GM23338 (cell line): ENCODE measurements at regions not wholly inside any gene's neighbourhood (a gene's known extent, or its start where the extent isn't known, plus 50 kb on each side); places are given as distances from the start of the nearest gene placed in this dataset.

ENCODE experiments used
- ATAC-seq: fragments of 200-7000 bp; cut with Tn5 transposase; 3 replicates; pipeline ENCODE4 v1.9.1; 2020
- DNase-seq: peaks from one replicate; pipeline ENCODE4 v3.0.0-alpha.2; 2015; ENCODE audit warnings: low spot score
- H2AFZ ChIP-seq: fragments of 200-600 bp; sonication (generic); 2 replicates; pipeline ENCODE4 v1.8.0; 2016; ENCODE audit warnings: antibody characterized with exemption, mild to moderate bottlenecking, moderate library complexity
- H3F3A ChIP-seq: fragments of 200-600 bp; sonication (generic); replicated peaks from 2 replicates; pipeline ENCODE4 v1.8.0; 2017; ENCODE audit warnings: antibody characterized with exemption, mixed run types, low read depth
- H3K27ac ChIP-seq: fragments of 200-600 bp; sonication (generic); 2 replicates; pipeline ENCODE4 v1.6.1; 2016; ENCODE audit warnings: low read depth
- H3K27me3 ChIP-seq: fragments of 200-600 bp; sonication (generic); 2 replicates; pipeline ENCODE4 v1.8.0; 2016; ENCODE audit warnings: mild to moderate bottlenecking, mixed run types, moderate library complexity; ENCODE audit not compliant: insufficient read depth
- H3K36me3 ChIP-seq: fragments of 200-600 bp; sonication (generic); 2 replicates; pipeline ENCODE4 v1.8.0; 2016; ENCODE audit warnings: mild to moderate bottlenecking; ENCODE audit not compliant: insufficient read depth
- H3K4me1 ChIP-seq: fragments of 200-600 bp; sonication (generic); 2 replicates; pipeline ENCODE4 v1.8.0; 2016; ENCODE audit warnings: mild to moderate bottlenecking, moderate library complexity; ENCODE audit not compliant: insufficient read depth
- H3K4me2 ChIP-seq: fragments of 200-600 bp; sonication (generic); 2 replicates; pipeline ENCODE4 v1.7.1; 2017; ENCODE audit warnings: mixed run types
- H3K4me3 ChIP-seq: fragments of 200-600 bp; sonication (generic); 2 replicates; pipeline ENCODE4 v1.6.1; 2016; ENCODE audit warnings: mixed run types
- H3K79me2 ChIP-seq: fragments of 200-600 bp; sonication (generic); replicated peaks from 2 replicates; pipeline ENCODE4 v1.8.0; 2017; ENCODE audit warnings: mild to moderate bottlenecking; ENCODE audit not compliant: insufficient read depth
- H3K9me2 ChIP-seq: fragments of 200-600 bp; sonication (generic); 2 replicates; pipeline ENCODE4 v1.8.0; 2017; ENCODE audit not compliant: insufficient read depth
- H4K20me1 ChIP-seq: fragments of 200-600 bp; sonication (generic); replicated peaks from 2 replicates; pipeline ENCODE4 v1.8.0; 2017; ENCODE audit warnings: mild to moderate bottlenecking; ENCODE audit not compliant: insufficient read depth
- H3K27ac Mint-ChIP-seq: 2 replicates; pipeline ENCODE4 v1.8.0; 2020; ENCODE audit warnings: inconsistent platforms, mild to moderate bottlenecking, moderate library complexity, mixed read lengths
- H3K27me3 Mint-ChIP-seq: 3 replicates; pipeline ENCODE4 v1.8.0; 2022; ENCODE audit warnings: low read depth, mild to moderate bottlenecking, moderate library complexity, mixed read lengths, inconsistent platforms; ENCODE audit not compliant: insufficient read depth, poor library complexity
- H3K36me3 Mint-ChIP-seq: 3 replicates; pipeline ENCODE4 v1.8.0; 2021; ENCODE audit warnings: low read depth, mild to moderate bottlenecking, inconsistent platforms, moderate library complexity, mixed read lengths
- H3K4me1 Mint-ChIP-seq: 3 replicates; pipeline ENCODE4 v1.8.0; 2020; ENCODE audit warnings: mild to moderate bottlenecking, inconsistent platforms, mixed read lengths
- H3K4me3 Mint-ChIP-seq: 3 replicates; pipeline ENCODE4 v1.8.0; 2021; ENCODE audit warnings: moderate library complexity, mild to moderate bottlenecking, inconsistent platforms, mixed read lengths
- H3K9me3 Mint-ChIP-seq: 3 replicates; pipeline ENCODE4 v1.8.0; 2020; ENCODE audit warnings: moderate library complexity, mild to moderate bottlenecking, inconsistent platforms, mixed read lengths
- CREB1 ChIP-seq: fragments of 250-450 bp; sonication (Bioruptor Pico); IDR thresholded peaks from 2 replicates; pipeline ENCODE4 v1.5.0; 2020; ENCODE audit warnings: low read depth, mild to moderate bottlenecking, moderate library complexity
- EZH2 ChIP-seq: fragments of 200-600 bp; sonication (generic); IDR thresholded peaks from one replicate; pipeline ENCODE4 v1.8.0; 2017; ENCODE audit warnings: antibody characterized with exemption, mild to moderate bottlenecking, low read depth; ENCODE audit not compliant: unreplicated experiment
- JUNB ChIP-seq: IDR thresholded peaks from one replicate; pipeline ENCODE4 v1.6.1; 2016; ENCODE audit warnings: antibody characterized with exemption; ENCODE audit not compliant: unreplicated experiment
- POLR2AphosphoS5 ChIP-seq: IDR thresholded peaks from 2 replicates; pipeline ENCODE4 v1.6.1; 2016; ENCODE audit warnings: antibody characterized with exemption, low read depth
- STAT1 ChIP-seq: IDR thresholded peaks from one replicate; pipeline ENCODE4 v1.6.1; 2016; ENCODE audit warnings: antibody characterized with exemption; ENCODE audit not compliant: unreplicated experiment
- ZNF462 ChIP-seq: fragments of 250-450 bp; sonication (Bioruptor Pico); IDR thresholded peaks from 2 replicates; pipeline ENCODE4 v1.5.0; 2020; ENCODE audit warnings: mild to moderate bottlenecking, moderate library complexity
- TF ChIP-seq, protein P1 (sequence below), 2 experiments: fragments of 200-600 bp in 1 of 2; sonication (generic) in 1 of 2; conservative IDR thresholded peaks; 2 replicates each; pipeline versions ENCODE4 v1.5.1 to v1.6.1; 2016 to 2017; ENCODE audit warnings: antibody characterized with exemption in 2 of 2, low read depth in 2 of 2, mild to moderate bottlenecking in 2 of 2, moderate library complexity in 1 of 2

DNA sequence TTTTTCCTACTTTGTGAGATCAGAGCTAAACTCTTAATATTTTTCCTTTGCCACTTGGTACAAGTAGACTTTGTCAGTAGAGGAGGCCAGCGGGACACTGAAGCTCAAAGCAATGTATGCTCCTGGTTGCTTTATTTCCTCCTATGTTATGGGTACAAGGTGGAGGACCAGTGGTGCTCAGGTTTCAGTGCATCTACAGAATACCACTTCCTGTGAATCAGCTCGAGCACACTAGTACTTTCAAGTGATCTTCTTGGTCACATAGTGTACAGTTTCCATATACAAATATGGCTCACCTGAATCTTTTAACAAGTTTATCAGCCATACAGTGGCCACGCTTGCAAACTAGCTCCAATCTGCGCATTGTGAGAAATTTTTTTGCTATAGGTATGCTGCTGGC, 1674.8 kb upstream of the TMEFF2 start:
- 0 out of 2 replicates have a peak, but pooled peaks cover 3% of the 10 kb centered on the region for H3K9me2 ChIP-seq
- DNase-seq (no peak), ATAC-seq (no peak)
- no peaks in the 10 kb centered on the region for H3K4me1 Mint-ChIP-seq
- no peaks in the 10 kb centered on the region for H3K27me3 ChIP-seq
- no peak overlapping the region for H3K27ac Mint-ChIP-seq
- no peaks in the 10 kb centered on the region for H3F3A ChIP-seq
- no peaks in the 10 kb centered on the region for H3K36me3 Mint-ChIP-seq
- no peak overlapping the region for H2AFZ ChIP-seq
- no peaks in the 10 kb centered on the region for H3K36me3 ChIP-seq
- H3K79me2 ChIP-seq, result no peaks in the 10 kb centered on the region
- H3K4me3 ChIP-seq, result no peak overlapping the region
- no peaks in the 10 kb centered on the region for H4K20me1 ChIP-seq
- H3K4me1 ChIP-seq, result no peaks in the 10 kb centered on the region
- no peak overlapping the region for H3K4me2 ChIP-seq
- H3K4me3 Mint-ChIP-seq, result no peak overlapping the region
- H3K27me3 Mint-ChIP-seq, result no peaks in the 10 kb centered on the region
- TF ChIP-seq JUNB, result no peak
- TF ChIP-seq POLR2AphosphoS5, result no peak
- no peak for TF ChIP-seq EZH2
- TF ChIP-seq ZNF462 (CRISPR knock-in tag), result no peak
- TF ChIP-seq STAT1, result no peak
- TF ChIP-seq, protein P1, sequence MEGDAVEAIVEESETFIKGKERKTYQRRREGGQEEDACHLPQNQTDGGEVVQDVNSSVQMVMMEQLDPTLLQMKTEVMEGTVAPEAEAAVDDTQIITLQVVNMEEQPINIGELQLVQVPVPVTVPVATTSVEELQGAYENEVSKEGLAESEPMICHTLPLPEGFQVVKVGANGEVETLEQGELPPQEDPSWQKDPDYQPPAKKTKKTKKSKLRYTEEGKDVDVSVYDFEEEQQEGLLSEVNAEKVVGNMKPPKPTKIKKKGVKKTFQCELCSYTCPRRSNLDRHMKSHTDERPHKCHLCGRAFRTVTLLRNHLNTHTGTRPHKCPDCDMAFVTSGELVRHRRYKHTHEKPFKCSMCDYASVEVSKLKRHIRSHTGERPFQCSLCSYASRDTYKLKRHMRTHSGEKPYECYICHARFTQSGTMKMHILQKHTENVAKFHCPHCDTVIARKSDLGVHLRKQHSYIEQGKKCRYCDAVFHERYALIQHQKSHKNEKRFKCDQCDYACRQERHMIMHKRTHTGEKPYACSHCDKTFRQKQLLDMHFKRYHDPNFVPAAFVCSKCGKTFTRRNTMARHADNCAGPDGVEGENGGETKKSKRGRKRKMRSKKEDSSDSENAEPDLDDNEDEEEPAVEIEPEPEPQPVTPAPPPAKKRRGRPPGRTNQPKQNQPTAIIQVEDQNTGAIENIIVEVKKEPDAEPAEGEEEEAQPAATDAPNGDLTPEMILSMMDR (conservative IDR thresholded peaks at IDR 0.05; ENCODE audit: low read depth in 2 of 2), result no peak
- no peak for TF ChIP-seq CREB1 (CRISPR knock-in tag)
- 0 out of 3 replicates have a peak, but pooled peaks cover 6% of the 10 kb centered on the region for H3K9me3 Mint-ChIP-seq
- H3K27ac ChIP-seq, result no peak overlapping the region
